Mesendoderm (in vitro differentiated cells): ENCODE measurements at regions not wholly inside any gene's neighbourhood (a gene's known extent, or its start where the extent isn't known, plus 50 kb on each side); places are given as distances from the start of the nearest gene placed in this dataset.
"Not testable (repeated sequence)": the region's sequence is repeated elsewhere in the genome, so short reads cannot be mapped to it uniquely, and the experiment has no call there.

Experiments used
- DNase-seq: peaks from one replicate; pipeline ENCODE4 v3.0.0; 2013
- H2AK5ac ChIP-seq: 2 replicates; pipeline ENCODE4 v1.6.1; 2013; ENCODE audit warnings: low read length, inconsistent platforms
- H2BK120ac ChIP-seq: 2 replicates; pipeline ENCODE4 v1.6.1; 2013; ENCODE audit warnings: low read depth, mild to moderate bottlenecking, low read length, moderate library complexity, mixed read lengths
- H2BK15ac ChIP-seq: replicated peaks from 2 replicates; pipeline ENCODE4 v1.6.1; 2013; ENCODE audit warnings: low read depth, mild to moderate bottlenecking, moderate library complexity
- H2BK5ac ChIP-seq: 2 replicates; pipeline ENCODE4 v1.6.1; 2013; ENCODE audit warnings: low read length, inconsistent platforms
- H3K18ac ChIP-seq: 2 replicates; pipeline ENCODE4 v1.6.1; 2013; ENCODE audit warnings: mild to moderate bottlenecking, low read length, mixed read lengths
- H3K23ac ChIP-seq: one replicate; pipeline ENCODE4 v1.6.1; 2013; ENCODE audit warnings: low read length
- H3K27ac ChIP-seq: 2 replicates; pipeline ENCODE4 v1.5.1; 2013; ENCODE audit warnings: low read depth, mild to moderate bottlenecking, inconsistent platforms, low read length, moderate library complexity
- H3K27me3 ChIP-seq: 2 replicates; pipeline ENCODE4 v1.6.1; 2013; ENCODE audit warnings: low read length, control low read depth, mild to moderate bottlenecking, inconsistent platforms; ENCODE audit not compliant: insufficient read depth, poor library complexity
- H3K36me3 ChIP-seq: 2 replicates; pipeline ENCODE4 v1.6.1; 2013; ENCODE audit warnings: low read length, inconsistent platforms; ENCODE audit not compliant: control insufficient read depth, insufficient read depth
- H3K4ac ChIP-seq: one replicate; pipeline ENCODE4 v1.6.1; 2013; ENCODE audit warnings: low read depth, mild to moderate bottlenecking, low read length, moderate library complexity
- H3K4me1 ChIP-seq: 2 replicates; pipeline ENCODE4 v1.6.1; 2013; ENCODE audit warnings: low read depth, low read length, inconsistent platforms; ENCODE audit not compliant: control insufficient read depth
- H3K4me2 ChIP-seq: 2 replicates; pipeline ENCODE4 v1.6.1; 2013; ENCODE audit warnings: low read length
- H3K4me3 ChIP-seq: 2 replicates; pipeline ENCODE4 v1.5.1; 2013; ENCODE audit warnings: mild to moderate bottlenecking, low read length
- H3K56ac ChIP-seq: one replicate; pipeline ENCODE4 v1.6.1; 2013; ENCODE audit warnings: low read length
- H3K79me1 ChIP-seq: 2 replicates; pipeline ENCODE4 v1.6.1; 2013; ENCODE audit warnings: low read length, inconsistent platforms
- H3K79me2 ChIP-seq: 2 replicates; pipeline ENCODE4 v1.6.1; 2013; ENCODE audit warnings: mild to moderate bottlenecking, low read length; ENCODE audit not compliant: control insufficient read depth, insufficient read depth
- H3K9ac ChIP-seq: 2 replicates; pipeline ENCODE4 v1.6.1; 2013; ENCODE audit warnings: low read length, inconsistent platforms
- H4K5ac ChIP-seq: one replicate; pipeline ENCODE4 v1.6.1; 2013; ENCODE audit warnings: low read length
- H4K8ac ChIP-seq: one replicate; pipeline ENCODE4 v1.6.1; 2013; ENCODE audit warnings: low read depth, mild to moderate bottlenecking, control low read depth, low read length, moderate library complexity
- WGBS: extraction: QIAGEN DNeasy Blood & Tissue Kit; methylation state at CpG from one replicate; pipeline ENCODE4 v1.1.7; 2013; ENCODE audit warnings: low lambda C conversion rate, missing lambda C conversion rate; ENCODE audit not compliant: insufficient coverage; ENCODE audit errors: extremely low coverage; 5-methylcytosine and 5-hydroxymethylcytosine counted together

DNA sequence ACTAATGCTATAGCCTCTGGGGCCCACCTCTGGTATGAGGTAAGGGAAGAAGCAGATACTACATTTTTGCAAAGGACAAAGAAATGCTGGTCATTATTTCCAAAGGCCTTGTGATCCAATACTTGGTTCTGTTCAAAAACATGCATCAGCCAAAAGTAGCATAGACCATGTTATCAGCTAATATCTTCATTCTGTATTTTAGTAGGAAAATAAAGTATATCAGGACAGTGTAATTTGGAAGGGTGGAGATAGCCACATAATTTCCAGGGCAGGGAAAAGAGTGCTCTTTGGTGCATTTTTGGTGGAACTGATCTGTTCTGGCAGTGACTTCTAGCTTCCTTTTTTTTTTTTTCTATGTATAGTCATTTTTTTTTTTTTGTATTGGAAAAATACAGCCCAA is 258.0 kb upstream of the SOX4 start:
- no peak overlapping the region for H4K5ac ChIP-seq
- no peaks in the 10 kb centered on the region for H3K79me2 ChIP-seq
- no peak overlapping the region for H3K18ac ChIP-seq
- no peak overlapping the region for H4K8ac ChIP-seq
- H2BK120ac ChIP-seq = no peak overlapping the region
- no peak overlapping the region for H3K9ac ChIP-seq
- H3K79me1 ChIP-seq = no peaks in the 10 kb centered on the region
- H3K56ac ChIP-seq = no peak overlapping the region
- H2BK15ac ChIP-seq = no peak overlapping the region
- no peak overlapping the region for H3K4ac ChIP-seq
- H2BK5ac ChIP-seq = no peak overlapping the region
- DNase-seq = no peak
- no peak overlapping the region for H2AK5ac ChIP-seq
- no peak overlapping the region for H3K4me2 ChIP-seq
- no peaks in the 10 kb centered on the region for H3K4me1 ChIP-seq
- H3K36me3 ChIP-seq = no peaks in the 10 kb centered on the region
- no peak overlapping the region for H3K4me3 ChIP-seq
- no peaks in the 10 kb centered on the region for H3K27me3 ChIP-seq
- H3K27ac ChIP-seq = no peak overlapping the region
- no peak overlapping the region for H3K23ac ChIP-seq

DNA sequence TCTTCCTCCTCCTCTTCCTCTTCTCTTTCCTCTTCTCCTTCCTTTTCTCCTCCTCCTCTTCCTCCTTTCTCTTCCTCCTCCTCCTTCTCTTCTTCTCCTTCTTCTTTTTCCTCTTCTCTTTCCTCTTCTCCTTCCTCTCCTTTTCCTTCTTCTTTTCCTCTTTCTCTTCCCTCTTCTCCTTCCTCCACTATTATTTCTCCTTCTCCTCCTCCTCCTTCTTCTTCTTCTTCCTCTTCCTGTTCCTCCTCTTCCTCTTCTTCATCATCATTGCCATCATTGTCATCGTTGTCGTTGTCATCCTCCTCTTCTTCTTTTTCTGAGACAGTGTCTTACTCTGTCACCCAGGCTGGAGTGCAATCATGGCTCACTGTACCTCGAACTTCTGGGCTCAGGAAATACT is 256.3 kb upstream of the SOX4 start:
- WGBS = no CpG with 5 or more reads among the region's 3 CpGs
- Histone ChIP-seq H3K56ac (no peak overlapping the region), H2BK5ac (no peak overlapping the region), H3K9ac (no peak overlapping the region), H3K4me3 (no peak overlapping the region), H3K27me3 (no peaks in the 10 kb centered on the region), H3K4ac (no peak overlapping the region), H2BK120ac (no peak overlapping the region), H4K8ac (no peak overlapping the region), H3K4me1 (no peaks in the 10 kb centered on the region), H2BK15ac (no peak overlapping the region), H3K79me2 (no peaks in the 10 kb centered on the region), H4K5ac (no peak overlapping the region), H3K18ac (no peak overlapping the region), H3K27ac (no peak overlapping the region), H3K23ac (no peak overlapping the region), H3K4me2 (no peak overlapping the region), H2AK5ac (no peak overlapping the region), H3K36me3 (no peaks in the 10 kb centered on the region), H3K79me1 (no peaks in the 10 kb centered on the region)
- DNase-seq = no peak

DNA sequence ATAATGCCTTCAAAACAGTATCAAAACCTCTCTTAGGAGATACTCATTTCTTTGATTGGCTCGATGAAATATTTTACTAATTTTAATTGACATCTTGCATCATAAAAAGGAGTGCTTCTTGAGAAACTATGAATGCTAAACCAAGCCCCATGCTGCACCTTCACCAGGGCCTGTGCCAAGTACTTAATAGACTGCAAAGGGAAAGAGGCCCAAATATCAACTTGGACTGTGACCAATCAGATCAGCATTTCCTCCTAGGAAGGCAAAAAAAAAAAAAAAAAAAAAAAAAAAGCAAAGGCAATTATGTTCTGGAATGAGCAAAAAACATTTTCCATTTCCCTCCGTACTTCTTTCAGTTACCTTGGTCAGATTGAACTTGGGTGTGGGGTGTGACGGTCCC is 253.0 kb upstream of the SOX4 start:
- H3K4me3 ChIP-seq = no peak overlapping the region
- H2BK120ac ChIP-seq = no peak overlapping the region
- no peak overlapping the region for H3K4ac ChIP-seq
- H3K36me3 ChIP-seq = no peaks in the 10 kb centered on the region
- no peaks in the 10 kb centered on the region for H3K79me1 ChIP-seq
- no peak overlapping the region for H3K9ac ChIP-seq
- no peak overlapping the region for H4K5ac ChIP-seq
- WGBS = no CpG with 5 or more reads among the region's 3 CpGs
- H3K4me1 ChIP-seq = no peaks in the 10 kb centered on the region
- H3K79me2 ChIP-seq = no peaks in the 10 kb centered on the region
- H3K27me3 ChIP-seq = no peaks in the 10 kb centered on the region
- no peak overlapping the region for H3K27ac ChIP-seq
- no peak overlapping the region for H2AK5ac ChIP-seq
- H2BK5ac ChIP-seq = no peak overlapping the region
- no peak overlapping the region for H3K4me2 ChIP-seq
- no peak overlapping the region for H3K18ac ChIP-seq
- no peak for DNase-seq
- H3K23ac ChIP-seq = no peak overlapping the region
- H3K56ac ChIP-seq = no peak overlapping the region
- H2BK15ac ChIP-seq = no peak overlapping the region
- no peak overlapping the region for H4K8ac ChIP-seq

DNA sequence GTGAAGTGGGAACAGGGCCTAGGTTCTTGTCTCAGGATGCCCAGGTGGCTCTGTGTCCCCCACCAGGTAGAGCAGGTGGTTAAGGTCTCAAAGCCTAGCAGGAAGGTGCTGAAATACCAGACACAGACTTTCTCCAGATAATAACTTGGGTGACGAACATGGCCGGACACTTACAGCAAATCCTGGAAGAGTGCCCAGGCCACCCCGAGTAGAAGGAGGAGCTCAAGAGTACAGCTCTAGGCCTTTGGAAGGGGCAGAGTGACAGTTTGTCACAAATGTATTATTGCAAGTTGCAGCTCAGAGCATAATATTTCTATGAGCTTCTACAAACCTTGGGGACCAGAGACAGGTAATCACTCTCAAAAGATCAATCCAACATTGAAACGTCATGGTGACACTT is 251.6 kb upstream of the SOX4 start:
- H2BK120ac ChIP-seq = no peak overlapping the region
- no peaks in the 10 kb centered on the region for H3K4me1 ChIP-seq
- H3K18ac ChIP-seq = no peak overlapping the region
- no peak overlapping the region for H4K8ac ChIP-seq
- no peak overlapping the region for H2BK5ac ChIP-seq
- H3K27me3 ChIP-seq = no peaks in the 10 kb centered on the region
- H3K79me2 ChIP-seq = no peaks in the 10 kb centered on the region
- H4K5ac ChIP-seq = no peak overlapping the region
- H3K56ac ChIP-seq = no peak overlapping the region
- no peaks in the 10 kb centered on the region for H3K79me1 ChIP-seq
- no peak overlapping the region for H3K9ac ChIP-seq
- H3K4ac ChIP-seq = no peak overlapping the region
- H3K23ac ChIP-seq = no peak overlapping the region
- no CpG with 5 or more reads among the region's 4 CpGs for WGBS
- no peak overlapping the region for H3K4me2 ChIP-seq
- DNase-seq = no peak
- no peaks in the 10 kb centered on the region for H3K36me3 ChIP-seq
- no peak overlapping the region for H3K27ac ChIP-seq
- no peak overlapping the region for H3K4me3 ChIP-seq
- no peak overlapping the region for H2BK15ac ChIP-seq
- no peak overlapping the region for H2AK5ac ChIP-seq

DNA sequence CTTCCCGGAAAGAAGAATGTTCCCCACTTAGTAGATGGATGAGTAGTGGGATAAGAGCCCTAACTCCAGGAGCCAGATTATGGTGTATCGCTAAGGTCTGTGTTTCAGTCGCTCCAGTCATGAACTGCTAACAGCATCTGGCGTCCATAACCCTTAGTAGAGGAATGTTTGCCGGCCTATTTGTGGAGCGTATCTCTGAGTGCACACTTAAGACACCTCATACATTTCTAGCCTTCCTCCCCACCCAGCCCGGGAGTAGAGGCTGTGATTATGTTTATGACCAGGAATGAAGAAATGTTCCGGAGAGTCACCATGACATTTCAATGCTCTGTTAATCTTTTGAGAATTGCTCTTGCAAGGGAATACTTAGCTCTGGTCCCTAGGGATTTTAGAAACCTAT is 251.1 kb upstream of the SOX4 start:
- DNase-seq = no peak
- no CpG with 5 or more reads among the region's 8 CpGs for WGBS
- Histone ChIP-seq H3K79me2 (no peaks in the 10 kb centered on the region), H3K56ac (no peak overlapping the region), H2BK15ac (no peak overlapping the region), H2BK5ac (no peak overlapping the region), H3K4me2 (no peak overlapping the region), H3K27ac (no peak overlapping the region), H3K18ac (no peak overlapping the region), H3K79me1 (no peaks in the 10 kb centered on the region), H2AK5ac (no peak overlapping the region), H3K4ac (no peak overlapping the region), H3K23ac (no peak overlapping the region), H3K4me3 (no peak overlapping the region), H3K9ac (no peak overlapping the region), H3K27me3 (no peaks in the 10 kb centered on the region), H3K36me3 (no peaks in the 10 kb centered on the region), H2BK120ac (no peak overlapping the region), H4K5ac (no peak overlapping the region), H4K8ac (no peak overlapping the region), H3K4me1 (no peaks in the 10 kb centered on the region)

DNA sequence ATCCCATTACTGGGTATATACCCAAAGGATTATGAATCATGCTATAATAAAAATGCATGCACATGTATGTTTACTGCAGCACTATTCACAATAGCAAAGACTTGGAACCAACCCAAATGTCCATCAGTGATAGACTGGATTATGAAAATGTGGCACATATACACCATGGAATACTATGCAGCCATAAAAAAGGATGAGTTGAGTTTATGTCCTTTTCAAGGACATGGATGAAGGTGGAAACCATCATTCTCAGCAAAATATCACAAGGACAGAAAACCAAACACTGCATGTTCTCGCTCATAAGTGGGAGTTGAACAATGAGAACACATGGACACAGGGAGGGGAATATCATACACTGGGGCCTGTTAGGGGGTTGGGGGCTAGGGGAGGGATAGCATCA is 247.8 kb upstream of the SOX4 start:
- H2AK5ac ChIP-seq, H3K56ac ChIP-seq, H3K4me1 ChIP-seq, H2BK15ac ChIP-seq, H3K79me2 ChIP-seq, H3K36me3 ChIP-seq, H4K5ac ChIP-seq, H2BK5ac ChIP-seq, H3K4me3 ChIP-seq, DNase-seq, H3K79me1 ChIP-seq, H3K23ac ChIP-seq, H3K18ac ChIP-seq, H4K8ac ChIP-seq, H3K4ac ChIP-seq, H3K9ac ChIP-seq, H3K27me3 ChIP-seq, H3K4me2 ChIP-seq, H3K27ac ChIP-seq, H2BK120ac ChIP-seq: not testable (repeated sequence)
- no CpG with 5 or more reads among the region's 1 CpG for WGBS
